ENCODE measurements at regions not wholly inside any gene's neighbourhood (a gene's known extent, or its start where the extent isn't known, plus 50 kb on each side); places are given as distances from the start of the nearest gene placed in this dataset.

DNA sequence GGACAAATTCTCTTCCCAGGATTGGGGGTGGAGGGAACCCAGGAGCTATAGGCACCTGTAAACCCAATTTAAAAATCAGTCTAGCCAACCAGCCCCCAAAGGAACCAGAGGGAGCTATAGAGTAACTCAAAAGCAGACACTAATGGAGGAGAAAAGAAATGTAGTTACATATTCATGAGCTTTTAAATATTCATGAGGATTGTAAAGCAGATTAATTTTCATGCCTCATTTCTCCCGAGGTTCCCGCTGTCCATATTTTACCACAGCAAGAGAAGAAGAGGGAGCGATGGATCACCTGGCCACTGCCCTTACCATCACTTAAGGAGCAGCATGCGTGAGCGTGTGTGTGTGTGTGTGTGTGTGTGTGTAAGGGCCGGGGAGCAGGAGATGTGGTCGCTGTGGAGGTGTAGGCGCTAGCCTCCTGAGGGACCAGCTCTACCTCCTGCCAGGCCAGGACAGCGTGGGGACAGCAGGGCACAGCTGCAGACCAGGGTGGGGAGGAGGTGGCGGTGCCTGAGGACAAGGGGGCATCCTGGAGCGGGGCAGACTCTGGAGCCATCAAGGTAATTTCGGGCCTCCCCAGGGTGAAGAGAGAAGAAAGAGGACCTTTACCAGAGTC is 100.7 kb upstream of the THY1 start:
- DNase-seq (ENCODE audit: low read depth in 2 of 3, low spot score in 2 of 3), result no peak

GRCh38 chr11:119522609-119523008 is 99.6 kb upstream of the THY1 start:
- DNase-seq (ENCODE audit: low read depth in 2 of 3, low spot score in 2 of 3), result no peak

GRCh38 chr11:119521551-119521950 is 98.6 kb upstream of the THY1 start:
- no peak for DNase-seq (ENCODE audit: low read depth in 2 of 3, low spot score in 2 of 3)

DNA sequence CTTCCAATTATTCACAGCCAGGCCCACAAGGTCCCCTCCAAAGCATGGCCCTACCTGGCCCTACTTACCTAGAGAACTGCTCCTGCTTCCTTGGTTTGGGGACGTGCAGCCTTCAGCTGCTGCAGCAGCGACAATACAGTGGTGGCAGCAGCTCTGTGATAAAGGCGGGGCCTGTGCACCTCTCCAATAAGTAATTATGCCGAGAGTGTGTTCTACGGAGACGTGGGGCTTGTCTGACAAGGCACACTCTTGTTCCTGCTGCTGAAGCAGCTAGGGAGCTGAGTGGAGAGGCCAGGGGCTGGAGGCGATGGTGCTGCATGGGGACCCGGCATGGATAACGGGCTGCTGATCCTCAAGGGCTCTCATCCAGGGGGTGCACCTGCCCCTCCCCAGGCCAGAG is 98.0 kb upstream of the THY1 start:
- no peak for DNase-seq (ENCODE audit: low read depth in 2 of 3, low spot score in 2 of 3)

GRCh38 chr11:119520400-119520799 is 97.4 kb upstream of the THY1 start:
- DNase-seq (ENCODE audit: low read depth in 2 of 3, low spot score in 2 of 3), result no peak

DNA sequence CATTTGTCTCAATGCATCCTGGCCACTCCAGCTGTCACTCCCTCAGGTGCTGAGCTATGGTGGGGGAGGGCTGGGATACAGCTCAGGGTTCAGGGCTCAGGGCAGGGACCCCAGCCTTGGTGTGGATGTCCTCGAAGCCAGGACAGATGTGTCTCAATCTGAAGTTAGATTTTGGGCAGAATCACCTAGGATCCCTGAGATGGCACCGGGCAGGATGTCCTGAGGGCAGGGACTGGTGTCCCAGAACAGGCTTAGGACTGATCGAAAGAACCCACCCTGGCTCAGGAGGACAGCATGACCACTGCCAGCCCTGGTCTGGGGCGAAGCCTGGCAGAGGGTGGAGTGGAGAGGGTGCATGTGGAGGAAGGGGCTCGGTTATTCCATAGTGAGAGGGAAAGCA is 96.8 kb upstream of the THY1 start:
- DNase-seq (ENCODE audit: low read depth in 2 of 3, low spot score in 2 of 3), result no peak

GRCh38 chr11:119518746-119519730 is 96.1 kb upstream of the THY1 start:
- peak in 2 of 3 donors; percentile 34 to 65 for DNase-seq (ENCODE audit: low read depth in 2 of 3, low spot score in 2 of 3)

- no peak for DNase-seq (ENCODE audit: low read depth in 2 of 3, low spot score in 2 of 3)
Observed at GRCh38 chr11:119515771-119516400, 92.9 kb upstream of the THY1 start.

- DNase-seq (ENCODE audit: low read depth in 2 of 3, low spot score in 2 of 3), result no peak
Observed at GRCh38 chr11:119513806-119514170, 90.8 kb upstream of the THY1 start.

GRCh38 chr11:119513131-119513805 is 90.3 kb upstream of the THY1 start:
- no peak for DNase-seq (ENCODE audit: low read depth in 2 of 3, low spot score in 2 of 3)

DNA sequence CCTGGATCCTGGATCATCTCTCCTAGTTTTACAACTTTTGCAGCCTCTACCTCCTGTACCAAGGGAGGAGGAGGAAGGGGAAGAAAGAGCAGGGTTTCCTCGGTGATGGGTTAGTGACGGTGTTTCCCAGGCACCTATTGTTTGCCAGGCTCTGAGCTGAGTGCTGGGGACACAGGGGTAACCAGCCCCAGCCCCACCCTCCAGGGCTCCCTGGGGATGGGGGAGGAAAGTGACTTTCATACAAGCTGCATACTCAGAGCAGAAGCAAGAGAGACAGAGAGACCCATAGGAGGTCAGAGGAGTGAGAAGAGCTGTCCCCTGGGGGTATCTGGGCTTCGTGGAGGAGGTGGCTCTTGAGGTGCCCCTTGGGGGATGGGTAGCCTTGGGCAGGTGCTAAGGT is 89.4 kb upstream of the THY1 start:
- no peak for DNase-seq (ENCODE audit: low read depth in 2 of 3, low spot score in 2 of 3)

DNA sequence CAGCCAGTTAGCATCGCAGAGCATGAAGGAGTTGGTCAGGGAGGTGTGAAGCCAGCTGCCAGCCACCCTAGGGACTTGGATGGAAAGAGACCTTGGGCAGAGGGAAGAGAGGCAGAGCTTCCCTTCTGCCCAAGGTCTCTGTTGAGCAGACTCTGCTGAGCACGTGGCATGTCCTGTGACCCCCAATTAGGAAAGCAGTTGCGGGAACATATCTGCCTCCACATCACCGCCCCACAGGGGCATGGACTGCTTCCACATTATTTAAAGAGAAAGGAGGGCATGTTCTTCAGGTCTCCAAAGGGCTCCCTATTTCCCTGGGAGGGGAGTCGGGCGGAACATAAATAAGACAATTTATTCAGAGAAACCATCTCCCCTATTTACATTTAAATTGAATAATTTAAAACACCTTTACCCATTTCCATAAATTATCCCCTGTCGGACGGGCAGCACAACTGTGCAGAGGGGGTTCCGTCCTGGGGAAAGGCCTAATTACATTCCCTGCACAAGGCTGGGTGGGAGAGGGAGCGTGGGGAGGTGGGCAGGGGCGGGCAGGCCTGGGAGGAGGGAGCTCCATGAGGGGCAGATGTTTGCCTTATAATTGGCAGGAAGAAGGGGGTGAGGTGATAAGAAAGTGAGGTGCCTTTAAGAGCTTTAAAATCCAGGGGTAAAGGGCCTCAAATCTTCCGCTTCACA is 88.8 kb upstream of the THY1 start:
- no peak for DNase-seq (ENCODE audit: low read depth in 2 of 3, low spot score in 2 of 3)

DNA sequence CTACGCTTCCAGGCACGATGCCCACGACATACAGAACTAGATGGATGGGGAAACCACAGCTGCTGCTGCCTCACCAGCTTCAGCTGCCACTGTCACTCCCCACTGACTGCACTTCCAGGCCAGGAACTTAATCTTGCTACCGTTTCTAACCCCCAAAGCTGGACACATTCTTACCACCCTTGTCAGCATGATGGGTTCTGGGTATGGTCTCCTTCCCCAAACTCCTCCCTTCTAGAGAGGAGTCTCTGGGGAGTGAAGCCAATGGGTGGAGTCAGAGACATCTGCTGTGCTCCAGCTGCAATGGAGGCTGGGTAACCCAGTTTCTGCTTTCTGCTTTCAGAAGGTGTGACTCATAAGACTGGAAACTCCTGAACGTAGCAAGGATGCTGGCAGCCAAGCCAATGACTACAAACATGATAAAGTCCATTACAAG is 87.0 kb upstream of the THY1 start:
- DNase-seq (ENCODE audit: low read depth in 2 of 3, low spot score in 2 of 3), result peak in 2 of 3 donors; percentile 23 to 39

DNA sequence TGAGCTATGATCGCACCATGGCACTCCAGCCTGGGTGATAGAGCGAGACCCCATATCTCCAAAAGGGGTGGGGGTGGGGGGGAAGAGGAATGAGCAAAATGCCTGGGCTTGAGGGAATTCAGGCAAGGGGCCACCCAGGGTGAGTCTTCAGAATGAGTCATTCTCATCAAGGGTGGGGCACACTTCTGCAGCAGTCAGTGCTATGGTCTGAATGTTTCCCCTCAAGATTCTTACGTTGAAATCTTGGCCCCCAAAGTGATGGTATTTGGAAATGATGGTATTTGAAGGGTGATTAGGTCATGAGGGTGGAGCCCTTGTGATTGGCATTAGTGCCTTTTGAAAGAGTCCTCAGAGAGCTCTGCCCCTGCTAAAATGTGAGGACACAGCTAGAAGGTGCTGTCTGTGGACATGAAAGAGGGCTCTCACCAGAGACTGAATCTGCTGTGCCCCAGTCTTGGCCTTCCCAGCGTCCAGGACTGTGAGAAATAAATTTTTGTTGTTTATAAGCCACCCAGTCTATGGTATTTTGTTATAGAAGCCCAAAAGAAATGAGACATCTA is 86.4 kb upstream of the THY1 start:
- no peak for DNase-seq (ENCODE audit: low read depth in 2 of 3, low spot score in 2 of 3)

- DNase-seq (ENCODE audit: low read depth in 2 of 3, low spot score in 2 of 3), result no peak
Observed at GRCh38 chr11:119506436-119506835, 83.5 kb upstream of the THY1 start.

DNA sequence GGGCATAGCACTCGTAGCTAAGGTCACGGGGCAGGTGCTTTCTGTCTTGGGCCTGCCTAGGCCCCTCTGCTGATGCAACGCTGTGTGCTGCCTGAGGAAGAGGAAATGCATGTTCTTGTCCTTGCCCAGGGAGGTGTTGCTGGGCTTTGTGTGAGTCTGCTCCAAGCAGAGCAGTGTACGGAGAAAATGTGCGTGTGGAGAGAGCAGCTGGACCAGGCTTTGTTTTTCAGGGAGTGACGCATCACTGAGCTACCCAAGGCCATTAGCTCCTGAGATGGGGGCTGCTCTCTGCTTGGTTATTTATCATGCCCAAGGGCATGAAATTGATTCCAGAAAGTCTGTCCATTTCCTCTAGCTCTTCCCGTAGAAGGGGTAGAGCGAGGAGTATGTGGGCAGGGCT is 82.9 kb upstream of the THY1 start:
- no peak for DNase-seq (ENCODE audit: low read depth in 2 of 3, low spot score in 2 of 3)

DNA sequence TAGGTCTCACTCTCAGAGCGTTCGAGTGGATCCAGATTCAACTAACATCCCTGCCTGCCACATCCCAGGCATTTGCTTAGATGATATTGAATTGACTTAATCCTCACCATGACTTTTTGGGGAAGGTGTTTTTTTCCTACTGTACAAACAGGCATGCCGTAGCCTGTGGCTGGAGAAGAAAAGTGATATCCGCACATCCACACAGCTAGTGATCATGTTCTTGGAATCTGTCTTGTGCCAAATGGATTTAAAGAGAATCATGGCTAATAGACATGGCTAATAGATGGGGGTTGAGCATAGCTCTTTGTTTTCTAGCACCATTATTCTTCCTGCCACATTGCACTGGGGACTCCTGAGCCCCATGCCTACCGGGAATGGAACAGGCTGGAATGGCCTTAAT is 82.1 kb upstream of the THY1 start:
- DNase-seq (ENCODE audit: low read depth in 2 of 3, low spot score in 2 of 3), result no peak

DNA sequence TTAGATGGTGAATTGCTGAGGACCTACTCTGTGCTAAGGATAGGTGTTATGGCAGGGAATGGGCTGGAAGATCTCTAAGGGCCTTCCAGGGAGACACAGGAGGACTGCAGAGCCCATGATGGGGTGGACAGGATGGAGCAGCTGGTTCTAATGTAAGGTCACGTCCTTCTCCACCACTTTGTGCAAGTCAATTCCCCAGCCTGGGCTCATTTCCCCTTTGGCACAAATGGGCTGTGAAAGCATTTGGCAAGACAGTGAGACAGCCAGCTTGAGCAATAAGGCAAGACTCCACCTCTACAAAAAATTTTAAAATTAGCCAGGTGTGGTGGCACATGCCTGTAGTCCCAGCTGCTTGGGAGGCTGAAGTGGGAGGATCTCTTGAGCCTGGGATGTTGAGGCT is 81.4 kb upstream of the THY1 start:
- DNase-seq (ENCODE audit: low read depth in 2 of 3, low spot score in 2 of 3), result no peak

DNA sequence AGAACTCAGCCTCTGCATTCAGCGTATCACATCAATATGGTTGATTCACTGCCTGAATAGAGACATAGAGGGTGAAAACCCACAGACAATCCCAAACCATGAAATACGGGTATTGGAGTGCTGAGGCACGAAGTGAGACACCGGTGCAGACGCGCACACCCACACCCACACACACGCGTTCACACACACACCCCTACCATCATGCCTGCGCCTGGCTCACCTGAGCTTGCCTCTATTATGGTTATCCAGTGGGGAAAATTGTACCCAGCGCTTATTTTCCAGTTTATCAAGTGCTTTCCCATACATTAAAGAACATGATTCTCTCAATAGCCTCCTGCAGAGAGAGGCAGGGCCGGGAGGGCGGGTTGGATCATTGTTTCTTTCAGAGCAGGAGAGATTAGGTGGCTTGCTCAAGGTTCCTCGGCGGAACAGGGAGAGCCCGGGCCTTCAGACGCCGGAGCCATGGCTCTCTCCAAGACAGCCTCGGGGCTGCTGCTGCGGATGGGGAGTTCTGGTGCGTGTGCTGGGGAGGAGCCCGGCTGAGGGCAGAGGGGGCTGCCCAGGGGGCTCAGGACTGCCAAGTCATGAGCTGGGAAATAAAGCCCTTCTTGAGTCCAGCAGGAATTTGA is 78.9 kb upstream of the THY1 start:
- DNase-seq (ENCODE audit: low read depth in 2 of 3, low spot score in 2 of 3), result no peak

DNA sequence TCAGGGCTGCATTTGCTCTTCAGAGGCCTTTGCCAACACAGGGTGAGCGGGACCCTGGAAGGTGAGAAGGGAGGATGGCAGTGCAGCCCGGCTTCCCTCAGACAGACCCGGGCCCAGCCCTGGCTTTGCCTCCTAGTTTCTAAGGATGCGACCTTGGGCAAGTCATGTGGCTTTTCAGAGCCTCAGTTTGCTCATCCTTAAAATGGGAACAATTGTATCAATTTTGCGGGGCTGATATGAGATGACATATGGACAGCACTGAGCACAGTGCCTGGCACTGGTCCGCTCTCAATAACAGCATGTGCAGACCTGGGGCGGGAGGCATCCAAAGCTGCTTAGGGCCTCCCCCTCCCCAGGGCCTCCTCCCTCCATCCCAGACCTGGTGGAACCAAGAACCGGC is 74.7 kb upstream of the THY1 start:
- no peak for DNase-seq (ENCODE audit: low read depth in 2 of 3, low spot score in 2 of 3)

Measured in hematopoietic multipotent progenitor cell (in vitro differentiated cells).